Neutrophil (primary cell): ENCODE measurements at regions not wholly inside any gene's neighbourhood (a gene's known extent, or its start where the extent isn't known, plus 50 kb on each side); places are given as distances from the start of the nearest gene placed in this dataset.
"Not testable (repeated sequence)": the region's sequence is repeated elsewhere in the genome, so short reads cannot be mapped to it uniquely, and the experiment has no call there.

ENCODE experiments used
- H3K27ac ChIP-seq: fragments of 200-600 bp; sonication (generic); 2 replicates; pipeline ENCODE4 v1.5.1; 2016; ENCODE audit warnings: mild to moderate bottlenecking, moderate library complexity
- H3K27me3 ChIP-seq: fragments of 200-600 bp; sonication (generic); 2 replicates; pipeline ENCODE4 v1.6.0; 2016; ENCODE audit warnings: mild to moderate bottlenecking
- H3K36me3 ChIP-seq: fragments of 200-600 bp; sonication (generic); 2 replicates; pipeline ENCODE4 v1.5.1; 2017
- H3K4me1 ChIP-seq, 2 experiments: fragments of 200-600 bp in 1 of 2; sonication (generic) in 1 of 2; 1 replicate in 1 of 2; 2 replicates in 1 of 2; pipeline versions ENCODE4 v1.5.1 to v1.6.1; 2013 to 2016; ENCODE audit warnings: low read depth in 1 of 2, low read length in 1 of 2, mild to moderate bottlenecking in 1 of 2, moderate library complexity in 1 of 2; ENCODE audit not compliant: control insufficient read depth in 1 of 2, insufficient read depth in 1 of 2
- H3K4me3 ChIP-seq, 2 experiments: fragments of 200-600 bp in 1 of 2; sonication (generic) in 1 of 2; 1 replicate in 1 of 2; 2 replicates in 1 of 2; pipeline ENCODE4 v1.5.1; 2013 to 2016; ENCODE audit warnings: low read depth in 1 of 2, low read length in 1 of 2, mild to moderate bottlenecking in 1 of 2, moderate library complexity in 1 of 2
- H3K9me3 ChIP-seq: fragments of 200-600 bp; sonication (generic); 2 replicates; pipeline ENCODE4 v1.5.1; 2016
- CTCF ChIP-seq: fragments of 200-600 bp; sonication (generic); IDR thresholded peaks from 2 replicates; pipeline ENCODE4 v1.5.1; 2016; ENCODE audit warnings: antibody characterized with exemption

- H3K27ac ChIP-seq = no peak overlapping the region
- H3K9me3 ChIP-seq = no peaks in the 10 kb centered on the region
- H3K36me3 ChIP-seq = no peaks in the 10 kb centered on the region
- H3K4me1 ChIP-seq = no peaks in the 10 kb centered on the region
- H3K27me3 ChIP-seq = no peaks in the 10 kb centered on the region
- TF ChIP-seq CTCF = no peak
- no peak overlapping the region for H3K4me3 ChIP-seq
Measured at GRCh38 chr1:214136324-214136919, 144.5 kb upstream of the SMYD2 start.

GRCh38 chr1:214141486-214141885 lies 139.5 kb upstream of the SMYD2 start:
- Histone ChIP-seq H3K27me3 (no peaks in the 10 kb centered on the region), H3K4me3 (no peak overlapping the region), H3K9me3 (no peaks in the 10 kb centered on the region), H3K4me1 (no peaks in the 10 kb centered on the region), H3K36me3 (no peaks in the 10 kb centered on the region), H3K27ac (no peak overlapping the region)
- no peak for TF ChIP-seq CTCF

- H3K27ac ChIP-seq = no peak overlapping the region
- no peaks in the 10 kb centered on the region for H3K36me3 ChIP-seq
- TF ChIP-seq CTCF = no peak
- no peak overlapping the region for H3K4me3 ChIP-seq
- no peaks in the 10 kb centered on the region for H3K4me1 ChIP-seq
- no peaks in the 10 kb centered on the region for H3K27me3 ChIP-seq
- H3K9me3 ChIP-seq = no peaks in the 10 kb centered on the region
Measured at GRCh38 chr1:214143006-214143992, 137.7 kb upstream of the SMYD2 start.

- not testable (repeated sequence) for H3K4me3 ChIP-seq, H3K4me1 ChIP-seq, H3K9me3 ChIP-seq, H3K27me3 ChIP-seq, H3K27ac ChIP-seq, H3K36me3 ChIP-seq
Measured at GRCh38 chr1:214144521-214144920, 136.4 kb upstream of the SMYD2 start.

GRCh38 chr1:214146523-214146922 lies 134.4 kb upstream of the SMYD2 start:
- H3K27ac ChIP-seq = no peak overlapping the region
- no peaks in the 10 kb centered on the region for H3K36me3 ChIP-seq
- no peaks in the 10 kb centered on the region for H3K9me3 ChIP-seq
- H3K4me3 ChIP-seq = no peak overlapping the region
- no peaks in the 10 kb centered on the region for H3K27me3 ChIP-seq
- H3K4me1 ChIP-seq = no peaks in the 10 kb centered on the region
- no peak for TF ChIP-seq CTCF
